ENCODE measurements at regions not wholly inside any gene's neighbourhood (a gene's known extent, or its start where the extent isn't known, plus 50 kb on each side); places are given as distances from the start of the nearest gene placed in this dataset.

DNA sequence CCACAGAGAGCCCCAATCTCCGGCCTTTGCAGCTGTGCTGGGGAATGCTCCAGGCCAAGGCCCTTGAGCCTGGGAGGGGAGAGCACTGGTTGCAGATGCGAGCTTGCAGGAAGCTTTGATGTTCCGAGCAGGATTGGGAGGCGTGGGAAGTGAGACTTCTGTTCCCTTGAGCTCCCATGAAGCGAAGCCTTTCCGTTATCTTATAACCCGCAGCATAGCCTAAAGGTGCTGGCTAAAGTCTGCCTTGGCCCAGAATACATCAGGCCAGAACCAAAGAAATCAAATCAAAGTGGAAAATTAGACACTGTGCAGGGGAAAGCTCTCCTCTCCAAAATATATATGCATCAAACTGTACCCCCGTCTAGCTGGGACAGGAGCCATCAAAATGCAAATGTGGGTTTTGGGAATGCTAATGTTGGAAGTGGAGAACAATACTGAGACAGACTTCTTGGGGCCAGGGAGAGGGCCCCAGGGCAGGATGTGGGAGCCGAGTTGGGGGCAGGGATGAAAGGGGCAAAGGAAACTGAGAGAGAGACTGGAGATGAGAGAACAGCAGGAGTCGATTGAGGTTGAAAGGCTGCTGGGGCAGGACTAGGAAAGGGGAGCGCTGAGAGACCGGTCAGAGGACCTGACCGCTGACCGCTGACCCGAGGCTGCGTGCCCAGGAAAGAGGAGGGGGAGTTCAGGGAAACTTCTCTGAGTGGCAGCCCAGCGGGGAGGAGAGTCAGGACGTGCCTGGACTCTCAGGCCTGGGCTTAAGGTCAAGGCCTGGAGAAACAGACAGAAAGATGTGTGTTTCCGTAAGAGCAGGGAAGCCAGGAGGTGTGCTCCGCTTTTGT is 152.2 kb upstream of the PARP11 start (continued):
- TF ChIP-seq, protein P1, sequence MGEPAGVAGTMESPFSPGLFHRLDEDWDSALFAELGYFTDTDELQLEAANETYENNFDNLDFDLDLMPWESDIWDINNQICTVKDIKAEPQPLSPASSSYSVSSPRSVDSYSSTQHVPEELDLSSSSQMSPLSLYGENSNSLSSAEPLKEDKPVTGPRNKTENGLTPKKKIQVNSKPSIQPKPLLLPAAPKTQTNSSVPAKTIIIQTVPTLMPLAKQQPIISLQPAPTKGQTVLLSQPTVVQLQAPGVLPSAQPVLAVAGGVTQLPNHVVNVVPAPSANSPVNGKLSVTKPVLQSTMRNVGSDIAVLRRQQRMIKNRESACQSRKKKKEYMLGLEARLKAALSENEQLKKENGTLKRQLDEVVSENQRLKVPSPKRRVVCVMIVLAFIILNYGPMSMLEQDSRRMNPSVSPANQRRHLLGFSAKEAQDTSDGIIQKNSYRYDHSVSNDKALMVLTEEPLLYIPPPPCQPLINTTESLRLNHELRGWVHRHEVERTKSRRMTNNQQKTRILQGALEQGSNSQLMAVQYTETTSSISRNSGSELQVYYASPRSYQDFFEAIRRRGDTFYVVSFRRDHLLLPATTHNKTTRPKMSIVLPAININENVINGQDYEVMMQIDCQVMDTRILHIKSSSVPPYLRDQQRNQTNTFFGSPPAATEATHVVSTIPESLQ (CRISPR knock-in tag; conservative IDR thresholded peaks at IDR 0.05), result no peak
- TF ChIP-seq, protein P2, sequence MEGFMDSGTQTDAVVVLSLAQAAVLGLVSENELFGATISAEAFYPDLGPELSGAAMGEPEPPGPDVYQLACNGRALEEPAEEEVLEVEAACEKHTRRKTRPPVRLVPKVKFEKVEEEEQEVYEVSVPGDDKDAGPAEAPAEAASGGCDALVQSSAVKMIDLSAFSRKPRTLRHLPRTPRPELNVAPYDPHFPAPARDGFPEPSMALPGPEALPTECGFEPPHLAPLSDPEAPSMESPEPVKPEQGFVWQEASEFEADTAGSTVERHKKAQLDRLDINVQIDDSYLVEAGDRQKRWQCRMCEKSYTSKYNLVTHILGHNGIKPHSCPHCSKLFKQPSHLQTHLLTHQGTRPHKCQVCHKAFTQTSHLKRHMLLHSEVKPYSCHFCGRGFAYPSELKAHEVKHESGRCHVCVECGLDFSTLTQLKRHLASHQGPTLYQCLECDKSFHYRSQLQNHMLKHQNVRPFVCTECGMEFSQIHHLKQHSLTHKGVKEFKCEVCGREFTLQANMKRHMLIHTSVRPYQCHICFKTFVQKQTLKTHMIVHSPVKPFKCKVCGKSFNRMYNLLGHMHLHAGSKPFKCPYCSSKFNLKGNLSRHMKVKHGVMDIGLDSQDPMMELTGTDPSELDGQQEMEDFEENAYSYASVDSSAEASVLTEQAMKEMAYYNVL (CRISPR knock-in tag; IDR thresholded peaks at IDR 0.05; ENCODE audit: borderline replicate concordance), result 0 out of 2 replicates have a peak, but pooled peaks have one; percentile 53
- TF ChIP-seq, protein P3, sequence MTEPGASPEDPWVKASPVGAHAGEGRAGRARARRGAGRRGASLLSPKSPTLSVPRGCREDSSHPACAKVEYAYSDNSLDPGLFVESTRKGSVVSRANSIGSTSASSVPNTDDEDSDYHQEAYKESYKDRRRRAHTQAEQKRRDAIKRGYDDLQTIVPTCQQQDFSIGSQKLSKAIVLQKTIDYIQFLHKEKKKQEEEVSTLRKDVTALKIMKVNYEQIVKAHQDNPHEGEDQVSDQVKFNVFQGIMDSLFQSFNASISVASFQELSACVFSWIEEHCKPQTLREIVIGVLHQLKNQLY (CRISPR knock-in tag; IDR thresholded peaks at IDR 0.05), result peak; percentile 45; the same call in 1 of the 2 replicates
- TF ChIP-seq KLF9 (CRISPR knock-in tag; IDR thresholded peaks at IDR 0.05; ENCODE audit: low read depth) (no peak), ZNF335 (CRISPR knock-in tag; IDR thresholded peaks at IDR 0.05) (0 out of 2 replicates have a peak, but pooled peaks have one; percentile 51), ZFP62 (CRISPR knock-in tag; IDR thresholded peaks at IDR 0.05) (no peak), ZSCAN22 (CRISPR knock-in tag; IDR thresholded peaks at IDR 0.05) (no peak), MAZ (IDR thresholded peaks at IDR 0.05; ENCODE audit: borderline replicate concordance, low read depth, low read length) (no peak), MAZ (CRISPR knock-in tag; IDR thresholded peaks at IDR 0.05; ENCODE audit: low read depth) (no peak), KDM1A (CRISPR knock-in tag; IDR thresholded peaks at IDR 0.05) (no peak), WIZ (CRISPR knock-in tag; IDR thresholded peaks at IDR 0.05) (0 out of 2 replicates have a peak, but pooled peaks have one; percentile 50), SOX5 (CRISPR knock-in tag; IDR thresholded peaks at IDR 0.05; ENCODE audit: borderline replicate concordance) (peak; percentile 31; the same call in 1 of the 2 replicates), NFYB (CRISPR knock-in tag; IDR thresholded peaks at IDR 0.05) (no peak), HNRNPH1 (optimal IDR thresholded peaks at IDR 0.05; ENCODE audit: low read depth, low read length) (no peak), ZNF577 (CRISPR knock-in tag; IDR thresholded peaks at IDR 0.05; ENCODE audit: borderline replicate concordance, low read depth) (no peak), NR2F6 (IDR thresholded peaks at IDR 0.05) (peak; percentile 81), NR2F6 (CRISPR knock-in tag; IDR thresholded peaks at IDR 0.05) (peak; percentile 76; the same call in 1 of the 2 replicates), ZC3H13 (CRISPR knock-in tag; IDR thresholded peaks at IDR 0.05) (no peak), HNRNPL (IDR thresholded peaks at IDR 0.05; ENCODE audit: low read depth, low read length) (no peak)
- TF ChIP-seq, protein P4, sequence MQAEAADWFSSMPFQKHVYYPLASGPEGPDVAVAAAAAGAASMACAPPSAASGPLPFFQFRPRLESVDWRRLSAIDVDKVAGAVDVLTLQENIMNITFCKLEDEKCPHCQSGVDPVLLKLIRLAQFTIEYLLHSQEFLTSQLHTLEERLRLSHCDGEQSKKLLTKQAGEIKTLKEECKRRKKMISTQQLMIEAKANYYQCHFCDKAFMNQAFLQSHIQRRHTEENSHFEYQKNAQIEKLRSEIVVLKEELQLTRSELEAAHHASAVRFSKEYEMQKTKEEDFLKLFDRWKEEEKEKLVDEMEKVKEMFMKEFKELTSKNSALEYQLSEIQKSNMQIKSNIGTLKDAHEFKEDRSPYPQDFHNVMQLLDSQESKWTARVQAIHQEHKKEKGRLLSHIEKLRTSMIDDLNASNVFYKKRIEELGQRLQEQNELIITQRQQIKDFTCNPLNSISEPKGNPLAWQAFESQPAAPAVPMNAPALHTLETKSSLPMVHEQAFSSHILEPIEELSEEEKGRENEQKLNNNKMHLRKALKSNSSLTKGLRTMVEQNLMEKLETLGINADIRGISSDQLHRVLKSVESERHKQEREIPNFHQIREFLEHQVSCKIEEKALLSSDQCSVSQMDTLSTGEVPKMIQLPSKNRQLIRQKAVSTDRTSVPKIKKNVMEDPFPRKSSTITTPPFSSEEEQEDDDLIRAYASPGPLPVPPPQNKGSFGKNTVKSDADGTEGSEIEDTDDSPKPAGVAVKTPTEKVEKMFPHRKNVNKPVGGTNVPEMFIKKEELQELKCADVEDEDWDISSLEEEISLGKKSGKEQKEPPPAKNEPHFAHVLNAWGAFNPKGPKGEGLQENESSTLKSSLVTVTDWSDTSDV (CRISPR knock-in tag; IDR thresholded peaks at IDR 0.05), result no peak
- TF ChIP-seq, protein P5, sequence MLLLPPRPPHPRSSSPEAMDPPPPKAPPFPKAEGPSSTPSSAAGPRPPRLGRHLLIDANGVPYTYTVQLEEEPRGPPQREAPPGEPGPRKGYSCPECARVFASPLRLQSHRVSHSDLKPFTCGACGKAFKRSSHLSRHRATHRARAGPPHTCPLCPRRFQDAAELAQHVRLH (CRISPR knock-in tag; IDR thresholded peaks at IDR 0.05; ENCODE audit: borderline replicate concordance, low read depth), result 0 out of 2 replicates have a peak, but pooled peaks have one; percentile 28
- TF ChIP-seq, protein P6, sequence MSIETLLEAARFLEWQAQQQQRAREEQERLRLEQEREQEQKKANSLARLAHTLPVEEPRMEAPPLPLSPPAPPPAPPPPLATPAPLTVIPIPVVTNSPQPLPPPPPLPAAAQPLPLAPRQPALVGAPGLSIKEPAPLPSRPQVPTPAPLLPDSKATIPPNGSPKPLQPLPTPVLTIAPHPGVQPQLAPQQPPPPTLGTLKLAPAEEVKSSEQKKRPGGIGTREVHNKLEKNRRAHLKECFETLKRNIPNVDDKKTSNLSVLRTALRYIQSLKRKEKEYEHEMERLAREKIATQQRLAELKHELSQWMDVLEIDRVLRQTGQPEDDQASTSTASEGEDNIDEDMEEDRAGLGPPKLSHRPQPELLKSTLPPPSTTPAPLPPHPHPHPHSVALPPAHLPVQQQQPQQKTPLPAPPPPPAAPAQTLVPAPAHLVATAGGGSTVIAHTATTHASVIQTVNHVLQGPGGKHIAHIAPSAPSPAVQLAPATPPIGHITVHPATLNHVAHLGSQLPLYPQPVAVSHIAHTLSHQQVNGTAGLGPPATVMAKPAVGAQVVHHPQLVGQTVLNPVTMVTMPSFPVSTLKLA (IDR thresholded peaks at IDR 0.05), result no peak
